ENCODE measurements at regions not wholly inside any gene's neighbourhood (a gene's known extent, or its start where the extent isn't known, plus 50 kb on each side); places are given as distances from the start of the nearest gene placed in this dataset.

DNA sequence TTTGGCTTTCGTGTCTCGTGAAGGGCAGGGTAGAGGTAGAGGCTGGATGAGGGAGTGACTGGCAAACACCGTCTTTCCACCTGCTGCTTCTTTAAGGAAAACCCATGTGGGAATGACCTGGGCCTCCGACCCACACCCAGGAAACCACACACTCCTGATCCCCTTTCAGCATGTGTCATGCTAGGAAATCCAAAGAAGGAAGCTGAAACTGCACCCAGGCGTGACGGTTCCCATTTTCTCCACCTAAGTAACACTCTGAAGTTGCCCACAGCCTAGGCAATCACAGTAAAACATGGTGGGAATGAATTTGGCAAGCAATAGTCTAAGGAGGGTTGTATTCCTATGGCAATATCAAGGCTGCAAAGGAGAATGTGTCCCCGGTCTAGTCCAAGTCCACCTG, 538.4 kb upstream of the NOX3 start:
- no peak for DNase-seq (ENCODE audit: low read depth in 1 of 2, low spot score in 1 of 2)
- TF ChIP-seq POLR2AphosphoS5 (IDR thresholded peaks at IDR 0.05; ENCODE audit: low read depth) (no peak), SPI1 (IDR thresholded peaks at IDR 0.05; ENCODE audit: borderline replicate concordance, low read depth) (no peak), GABPA (IDR thresholded peaks at IDR 0.05; ENCODE audit: low read depth) (no peak)
- TF ChIP-seq, protein P1, sequence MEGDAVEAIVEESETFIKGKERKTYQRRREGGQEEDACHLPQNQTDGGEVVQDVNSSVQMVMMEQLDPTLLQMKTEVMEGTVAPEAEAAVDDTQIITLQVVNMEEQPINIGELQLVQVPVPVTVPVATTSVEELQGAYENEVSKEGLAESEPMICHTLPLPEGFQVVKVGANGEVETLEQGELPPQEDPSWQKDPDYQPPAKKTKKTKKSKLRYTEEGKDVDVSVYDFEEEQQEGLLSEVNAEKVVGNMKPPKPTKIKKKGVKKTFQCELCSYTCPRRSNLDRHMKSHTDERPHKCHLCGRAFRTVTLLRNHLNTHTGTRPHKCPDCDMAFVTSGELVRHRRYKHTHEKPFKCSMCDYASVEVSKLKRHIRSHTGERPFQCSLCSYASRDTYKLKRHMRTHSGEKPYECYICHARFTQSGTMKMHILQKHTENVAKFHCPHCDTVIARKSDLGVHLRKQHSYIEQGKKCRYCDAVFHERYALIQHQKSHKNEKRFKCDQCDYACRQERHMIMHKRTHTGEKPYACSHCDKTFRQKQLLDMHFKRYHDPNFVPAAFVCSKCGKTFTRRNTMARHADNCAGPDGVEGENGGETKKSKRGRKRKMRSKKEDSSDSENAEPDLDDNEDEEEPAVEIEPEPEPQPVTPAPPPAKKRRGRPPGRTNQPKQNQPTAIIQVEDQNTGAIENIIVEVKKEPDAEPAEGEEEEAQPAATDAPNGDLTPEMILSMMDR (IDR thresholded peaks at IDR 0.05; ENCODE audit: insufficient read depth, low read length), result no peak
- TF ChIP-seq, protein P2, sequence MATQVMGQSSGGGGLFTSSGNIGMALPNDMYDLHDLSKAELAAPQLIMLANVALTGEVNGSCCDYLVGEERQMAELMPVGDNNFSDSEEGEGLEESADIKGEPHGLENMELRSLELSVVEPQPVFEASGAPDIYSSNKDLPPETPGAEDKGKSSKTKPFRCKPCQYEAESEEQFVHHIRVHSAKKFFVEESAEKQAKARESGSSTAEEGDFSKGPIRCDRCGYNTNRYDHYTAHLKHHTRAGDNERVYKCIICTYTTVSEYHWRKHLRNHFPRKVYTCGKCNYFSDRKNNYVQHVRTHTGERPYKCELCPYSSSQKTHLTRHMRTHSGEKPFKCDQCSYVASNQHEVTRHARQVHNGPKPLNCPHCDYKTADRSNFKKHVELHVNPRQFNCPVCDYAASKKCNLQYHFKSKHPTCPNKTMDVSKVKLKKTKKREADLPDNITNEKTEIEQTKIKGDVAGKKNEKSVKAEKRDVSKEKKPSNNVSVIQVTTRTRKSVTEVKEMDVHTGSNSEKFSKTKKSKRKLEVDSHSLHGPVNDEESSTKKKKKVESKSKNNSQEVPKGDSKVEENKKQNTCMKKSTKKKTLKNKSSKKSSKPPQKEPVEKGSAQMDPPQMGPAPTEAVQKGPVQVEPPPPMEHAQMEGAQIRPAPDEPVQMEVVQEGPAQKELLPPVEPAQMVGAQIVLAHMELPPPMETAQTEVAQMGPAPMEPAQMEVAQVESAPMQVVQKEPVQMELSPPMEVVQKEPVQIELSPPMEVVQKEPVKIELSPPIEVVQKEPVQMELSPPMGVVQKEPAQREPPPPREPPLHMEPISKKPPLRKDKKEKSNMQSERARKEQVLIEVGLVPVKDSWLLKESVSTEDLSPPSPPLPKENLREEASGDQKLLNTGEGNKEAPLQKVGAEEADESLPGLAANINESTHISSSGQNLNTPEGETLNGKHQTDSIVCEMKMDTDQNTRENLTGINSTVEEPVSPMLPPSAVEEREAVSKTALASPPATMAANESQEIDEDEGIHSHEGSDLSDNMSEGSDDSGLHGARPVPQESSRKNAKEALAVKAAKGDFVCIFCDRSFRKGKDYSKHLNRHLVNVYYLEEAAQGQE (IDR thresholded peaks at IDR 0.05; ENCODE audit: insufficient replicate concordance, low read depth), result no peak
- H3K4me3 ChIP-seq (replicated peaks; ENCODE audit: insufficient read depth, low read length), result no peak overlapping the region
- H3K27me3 ChIP-seq (ENCODE audit: insufficient read depth, poor library complexity, severe bottlenecking), result no peaks in the 10 kb centered on the region
- H3K27ac ChIP-seq (replicated peaks), result no peak overlapping the region

GRCh38 chr6:155993240-155993639, 537.6 kb upstream of the NOX3 start:
- no peak for DNase-seq (ENCODE audit: low read depth in 1 of 2, low spot score in 1 of 2)
- Histone ChIP-seq H3K4me3 (replicated peaks; ENCODE audit: insufficient read depth, low read length) (no peak overlapping the region), H3K27ac (replicated peaks) (no peak overlapping the region), H3K27me3 (ENCODE audit: insufficient read depth, poor library complexity, severe bottlenecking) (no peaks in the 10 kb centered on the region)
- TF ChIP-seq POLR2AphosphoS5 (IDR thresholded peaks at IDR 0.05; ENCODE audit: low read depth) (no peak), GABPA (IDR thresholded peaks at IDR 0.05; ENCODE audit: low read depth) (no peak), SPI1 (IDR thresholded peaks at IDR 0.05; ENCODE audit: borderline replicate concordance, low read depth) (no peak)
- TF ChIP-seq, protein P1 (IDR thresholded peaks at IDR 0.05; ENCODE audit: insufficient read depth, low read length), result no peak
- TF ChIP-seq, protein P2 (IDR thresholded peaks at IDR 0.05; ENCODE audit: insufficient replicate concordance, low read depth), result no peak

DNA sequence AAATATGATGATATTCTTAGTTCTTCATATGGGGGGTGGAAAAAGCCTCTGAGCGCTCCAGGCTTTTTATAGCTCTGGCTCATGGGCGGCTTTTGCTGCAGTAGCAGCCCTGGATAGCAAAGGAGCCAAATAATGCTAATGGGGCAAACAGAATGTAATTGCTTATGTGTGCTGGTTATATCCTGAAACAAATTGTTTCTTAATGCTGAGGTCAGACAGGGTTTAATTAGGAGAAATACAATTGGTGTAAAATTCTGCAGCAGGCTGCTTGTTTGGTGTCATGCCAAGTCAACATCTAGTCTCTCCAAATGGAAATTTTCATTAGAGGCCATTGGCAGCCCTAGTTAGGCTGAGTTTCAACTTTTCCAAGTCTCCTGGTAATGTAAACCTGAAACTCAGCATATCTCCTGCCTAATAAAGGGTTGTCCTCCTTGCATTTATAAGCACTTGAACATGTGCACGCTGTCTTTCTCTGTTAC, 530.1 kb upstream of the NOX3 start:
- TF ChIP-seq SPI1 (IDR thresholded peaks at IDR 0.05; ENCODE audit: borderline replicate concordance, low read depth), result no peak
- TF ChIP-seq, protein P1 (IDR thresholded peaks at IDR 0.05; ENCODE audit: insufficient read depth, low read length), result no peak
- TF ChIP-seq GABPA (IDR thresholded peaks at IDR 0.05; ENCODE audit: low read depth), result no peak
- TF ChIP-seq, protein P2 (IDR thresholded peaks at IDR 0.05; ENCODE audit: insufficient replicate concordance, low read depth), result no peak
- no peak for TF ChIP-seq POLR2AphosphoS5 (IDR thresholded peaks at IDR 0.05; ENCODE audit: low read depth)
- H3K27me3 ChIP-seq (ENCODE audit: insufficient read depth, poor library complexity, severe bottlenecking), result peaks cover 3% of the 10 kb centered on the region
- H3K4me3 ChIP-seq (replicated peaks; ENCODE audit: insufficient read depth, low read length), result no peak overlapping the region
- DNase-seq (ENCODE audit: low read depth in 1 of 2, low spot score in 1 of 2), result no peak
- H3K27ac ChIP-seq (replicated peaks), result no peak overlapping the region
